OCI-M1 (cell line): ENCODE measurements at regions not wholly inside any gene's neighbourhood (a gene's known extent, or its start where the extent isn't known, plus 50 kb on each side); places are given as distances from the start of the nearest gene placed in this dataset.
"Not testable (repeated sequence)": the region's sequence is repeated elsewhere in the genome, so short reads cannot be mapped to it uniquely, and the experiment has no call there.

Source experiments
- DNase-seq: peaks from one replicate; lab custom pipeline; 2025; lab: John Stamatoyannopoulos, UW

GRCh38 chr6:50333696-50334095, 284.0 kb upstream of the DEFB112 start:
- DNase-seq = no peak

GRCh38 chr6:50337532-50338122, 287.9 kb upstream of the DEFB112 start:
- no peak for DNase-seq

- DNase-seq = no peak
Measured at GRCh38 chr6:50353603-50354002, 303.9 kb upstream of the DEFB112 start.

GRCh38 chr6:50358113-50358512, 308.4 kb upstream of the DEFB112 start:
- DNase-seq = no peak

- DNase-seq = no peak
Measured at GRCh38 chr6:50361641-50362331, 312.1 kb upstream of the DEFB112 start.

- no peak for DNase-seq
Measured at GRCh38 chr6:50362706-50363105, 313.0 kb upstream of the DEFB112 start.

- no peak for DNase-seq
Measured at GRCh38 chr6:50369996-50370395, 320.3 kb upstream of the DEFB112 start.

GRCh38 chr6:50380406-50381098, 330.8 kb upstream of the DEFB112 start:
- peak; percentile 52 for DNase-seq

GRCh38 chr6:50381099-50381415, 331.3 kb upstream of the DEFB112 start:
- DNase-seq = peak; percentile 70

GRCh38 chr6:50390416-50390815, 322.9 kb upstream of the TFAP2D start:
- DNase-seq = no peak

- DNase-seq = not testable (repeated sequence)
Measured at GRCh38 chr6:50394139-50394538, 319.2 kb upstream of the TFAP2D start.

- no peak for DNase-seq
Measured at GRCh38 chr6:50404643-50405042, 308.7 kb upstream of the TFAP2D start.

GRCh38 chr6:50410579-50410978, 302.7 kb upstream of the TFAP2D start:
- DNase-seq = no peak

- peak; percentile 69 for DNase-seq
Measured at GRCh38 chr6:50421041-50421440, 292.3 kb upstream of the TFAP2D start.

GRCh38 chr6:50427267-50427666, 286.1 kb upstream of the TFAP2D start:
- no peak for DNase-seq

GRCh38 chr6:50437901-50438300, 275.4 kb upstream of the TFAP2D start:
- no peak for DNase-seq

- DNase-seq = no peak
Measured at GRCh38 chr6:50442531-50443040, 270.7 kb upstream of the TFAP2D start.

GRCh38 chr6:50443144-50443543, 270.2 kb upstream of the TFAP2D start:
- DNase-seq = no peak

- no peak for DNase-seq
Measured at GRCh38 chr6:50449128-50449527, 264.2 kb upstream of the TFAP2D start.

GRCh38 chr6:50451826-50452400, 261.4 kb upstream of the TFAP2D start:
- no peak for DNase-seq

GRCh38 chr6:50455029-50455428, 258.3 kb upstream of the TFAP2D start:
- no peak for DNase-seq

GRCh38 chr6:50457351-50457750, 256.0 kb upstream of the TFAP2D start:
- no peak for DNase-seq

- DNase-seq = no peak
Measured at GRCh38 chr6:50461696-50462095, 251.6 kb upstream of the TFAP2D start.
